ENCODE measurements at regions not wholly inside any gene's neighbourhood (a gene's known extent, or its start where the extent isn't known, plus 50 kb on each side); places are given as distances from the start of the nearest gene placed in this dataset.
"Not testable (repeated sequence)": the region's sequence is repeated elsewhere in the genome, so short reads cannot be mapped to it uniquely, and the experiment has no call there.

DNA sequence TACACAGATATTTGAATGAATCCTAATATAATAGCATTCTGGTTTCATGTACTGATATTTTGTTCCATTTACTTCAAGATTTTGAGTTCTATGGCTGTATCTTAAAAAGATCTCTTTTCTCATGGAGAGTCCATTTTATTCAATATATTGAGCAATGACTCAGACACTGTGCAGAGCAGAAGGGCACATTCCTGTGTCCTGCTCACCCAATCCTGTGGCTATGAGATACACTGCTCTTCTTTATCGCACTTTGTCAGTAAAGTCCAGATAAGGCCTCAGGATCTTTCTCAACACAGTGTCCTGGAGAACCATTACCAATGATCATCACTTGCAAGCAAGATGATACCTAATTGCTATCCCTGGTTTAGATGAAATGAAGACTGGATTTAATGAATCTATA lies 155.0 kb downstream of the CYSLTR2 start:
- DNase-seq (ENCODE audit: low read depth), result no peak

DNA sequence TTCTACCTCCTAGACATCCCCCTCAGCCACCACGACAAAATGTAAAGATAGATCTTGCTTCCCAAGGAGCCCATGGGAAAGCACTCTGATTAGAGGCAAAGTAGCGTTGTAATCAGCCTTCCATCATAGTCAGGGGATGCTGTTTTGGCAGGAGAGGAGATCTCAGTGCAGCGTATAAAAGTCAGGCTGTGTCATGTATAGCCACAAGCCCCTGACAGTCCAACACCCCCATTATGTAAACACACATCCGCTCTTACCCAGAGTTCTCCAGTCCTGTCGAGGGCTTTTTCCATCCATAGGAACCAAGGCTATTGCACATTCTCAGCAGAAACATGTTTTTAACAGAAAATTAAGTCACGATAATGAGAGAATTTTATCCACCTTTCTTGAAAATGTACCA lies 156.3 kb downstream of the CYSLTR2 start:
- no peak for DNase-seq (ENCODE audit: low read depth)

DNA sequence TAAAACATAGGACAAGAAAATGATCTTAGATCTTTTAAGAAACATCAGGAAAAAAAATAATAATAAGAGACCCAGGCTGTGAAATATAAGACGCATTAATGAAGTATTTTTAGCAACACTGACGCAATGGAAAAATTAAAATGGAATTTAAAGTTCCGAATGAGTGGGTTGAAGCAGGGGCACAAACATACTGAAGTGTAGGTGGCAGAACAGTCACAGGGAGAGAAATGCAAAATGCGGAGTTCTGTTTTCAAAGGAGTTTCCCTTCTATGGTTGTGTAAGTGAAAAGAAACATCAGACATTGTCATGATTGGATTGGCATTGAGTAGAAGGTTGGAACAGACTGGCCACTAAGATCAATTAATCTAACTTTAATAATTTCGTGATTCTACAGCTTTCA lies 159.8 kb downstream of the CYSLTR2 start:
- DNase-seq (ENCODE audit: low read depth), result no peak

DNA sequence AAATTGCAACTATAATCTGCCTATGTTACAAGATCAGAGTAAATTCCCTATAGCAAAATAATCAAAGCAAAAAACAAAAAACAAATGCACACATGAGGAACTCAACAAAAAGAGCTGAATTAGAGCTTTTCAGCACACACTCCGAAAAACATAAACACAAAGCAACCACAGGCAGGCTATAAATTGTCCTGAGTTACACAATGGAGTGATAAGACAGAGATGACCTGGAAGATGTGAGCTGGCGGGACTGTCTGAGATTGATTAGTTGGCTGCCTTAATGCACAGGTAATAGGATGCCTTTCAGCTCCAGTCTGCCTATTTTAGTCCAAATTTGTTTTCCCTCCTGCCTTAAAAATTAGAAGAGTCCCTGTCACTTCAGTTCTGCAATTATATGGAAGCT lies 159.0 kb upstream of the FNDC3A start:
- no peak for DNase-seq (ENCODE audit: low read depth)

DNA sequence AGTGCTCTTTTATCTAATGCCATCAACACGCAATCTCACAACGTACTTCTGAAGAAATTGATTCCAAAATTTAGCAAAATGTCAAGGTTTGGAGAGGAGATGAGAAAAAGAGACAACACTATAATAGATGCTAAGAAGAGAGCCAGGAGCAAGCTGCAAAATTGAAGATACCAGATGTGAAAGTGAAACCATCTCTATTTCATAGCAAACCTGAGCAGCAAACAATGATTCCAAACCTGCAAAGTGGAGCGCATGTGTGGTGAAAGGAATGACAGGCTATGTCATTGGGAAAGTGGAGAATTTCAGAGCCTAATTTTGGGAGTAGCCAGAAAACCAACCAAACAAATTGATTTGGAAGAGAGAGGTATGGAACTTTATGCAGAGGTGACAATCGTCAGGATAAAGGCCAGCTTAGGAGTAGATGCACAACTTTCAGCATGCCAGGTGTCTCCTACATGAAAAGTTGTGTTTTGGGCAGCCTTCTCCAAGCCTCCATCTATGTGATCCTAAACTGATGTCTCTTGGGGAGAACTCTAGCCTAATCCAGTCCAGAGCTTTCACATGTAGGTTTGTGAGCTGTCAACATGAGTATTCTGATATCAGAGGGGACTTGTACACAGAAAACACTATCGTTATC lies 158.4 kb upstream of the FNDC3A start:
- DNase-seq (ENCODE audit: low read depth), result no peak

- no peak for DNase-seq (ENCODE audit: low read depth)
These were observed 157.0 kb upstream of the FNDC3A start for GRCh38 chr13:48818495-48819356.

DNA sequence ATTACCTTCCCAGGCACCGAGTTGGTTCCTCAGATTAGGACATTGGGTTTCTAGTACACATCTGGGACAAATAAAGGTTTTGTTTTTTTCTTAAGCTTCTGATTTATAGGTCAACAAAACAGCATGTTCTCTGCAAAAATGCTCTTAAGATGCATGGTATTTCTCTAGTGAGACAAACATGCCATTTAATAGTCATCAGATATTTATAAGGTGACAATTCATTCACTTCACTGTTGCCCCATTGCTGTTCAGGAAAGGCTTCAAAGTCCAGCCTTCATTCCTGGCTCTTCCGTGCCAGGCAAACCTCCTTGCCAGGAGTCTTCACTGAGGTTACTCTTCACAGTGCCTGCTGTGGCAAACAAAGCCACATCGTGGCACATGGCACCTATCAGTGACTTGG lies 156.3 kb upstream of the FNDC3A start:
- DNase-seq (ENCODE audit: low read depth), result no peak

DNA sequence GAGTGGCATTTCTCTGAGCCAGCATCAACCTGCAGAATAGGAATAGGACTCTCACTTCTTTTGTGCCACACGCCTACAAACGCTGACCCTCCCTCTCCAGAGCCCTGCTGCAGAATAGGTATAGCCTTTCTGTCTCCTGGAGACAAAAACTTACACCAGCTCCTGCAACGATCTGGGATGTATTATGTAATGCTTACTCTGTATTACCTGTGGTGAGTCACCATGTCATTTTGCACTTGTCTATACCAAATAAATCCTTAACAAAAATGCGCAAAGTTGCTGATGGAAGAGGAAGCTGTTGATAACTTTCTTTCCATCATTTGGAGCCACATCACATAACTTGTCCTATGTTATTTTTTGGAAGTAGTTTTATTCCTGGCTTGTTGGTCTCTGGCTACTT lies 155.8 kb upstream of the FNDC3A start:
- no peak for DNase-seq (ENCODE audit: low read depth)

DNA sequence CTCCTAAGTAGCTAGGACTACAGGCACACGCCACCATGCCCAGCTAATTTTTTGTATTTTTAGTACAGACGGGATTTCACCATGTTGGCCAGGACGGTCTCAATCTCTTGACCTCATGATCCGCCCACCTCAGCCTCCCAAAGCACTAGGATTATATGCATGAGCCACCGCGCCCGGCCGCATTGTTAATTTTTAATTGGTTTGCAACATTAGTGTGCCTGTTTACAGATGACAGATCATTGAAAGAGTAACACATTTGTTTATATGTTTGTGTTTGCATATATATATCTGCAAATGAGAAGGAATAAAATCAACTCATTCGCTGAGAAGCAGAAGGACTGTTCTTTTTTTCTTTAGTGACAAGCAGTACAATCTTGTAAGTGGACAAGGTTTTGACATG lies 152.2 kb upstream of the FNDC3A start:
- DNase-seq (ENCODE audit: low read depth), result not testable (repeated sequence)

- no peak for DNase-seq (ENCODE audit: low read depth)
These were observed 149.7 kb upstream of the FNDC3A start for GRCh38 chr13:48826039-48826438.

GRCh38 chr13:48826922-48827454 lies 148.7 kb upstream of the FNDC3A start:
- DNase-seq (ENCODE audit: low read depth), result not testable (repeated sequence)

- DNase-seq (ENCODE audit: low read depth), result no peak
These were observed 148.0 kb upstream of the FNDC3A start for GRCh38 chr13:48827709-48828108.

DNA sequence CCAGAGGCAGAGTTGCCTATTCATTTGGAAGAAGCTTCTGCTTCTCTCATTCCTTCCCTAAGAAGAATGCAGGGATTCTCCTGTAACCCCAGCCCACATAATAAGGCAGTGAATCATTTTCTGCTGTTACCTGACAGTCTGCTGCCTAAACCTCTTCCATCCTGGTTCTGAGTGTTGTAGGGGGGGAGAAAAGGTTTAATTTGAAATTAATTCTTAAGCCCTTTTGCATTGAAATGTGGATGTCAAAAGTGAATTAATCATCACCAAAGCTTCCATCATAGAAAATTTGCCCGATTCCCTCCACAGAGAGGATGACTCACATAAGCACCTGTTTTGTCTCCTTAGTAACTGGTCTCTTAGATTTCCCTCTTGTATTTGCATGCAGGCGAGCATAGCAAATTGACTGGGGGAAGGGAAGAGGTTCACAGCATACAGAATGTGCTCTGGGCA lies 146.7 kb upstream of the FNDC3A start:
- DNase-seq (ENCODE audit: low read depth), result no peak

DNA sequence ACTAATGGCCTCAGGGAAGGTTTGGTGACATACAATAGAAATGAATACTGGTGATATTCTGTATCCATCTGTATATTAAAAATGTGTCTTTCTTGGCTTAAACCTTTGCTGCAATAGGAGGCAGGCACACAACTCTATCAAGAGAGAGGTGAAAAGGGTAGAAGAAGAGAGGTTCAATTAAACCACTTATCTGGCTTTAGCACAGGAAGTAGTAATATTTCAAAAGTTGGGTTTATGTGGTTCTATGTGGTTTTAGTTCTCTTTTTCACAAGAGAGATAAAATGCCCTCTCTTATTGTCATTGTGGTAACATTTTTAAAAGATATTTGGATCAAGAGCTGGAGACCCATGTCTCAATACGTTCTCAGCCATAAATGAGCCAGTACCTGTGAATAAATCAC lies 146.2 kb upstream of the FNDC3A start:
- no peak for DNase-seq (ENCODE audit: low read depth)

DNA sequence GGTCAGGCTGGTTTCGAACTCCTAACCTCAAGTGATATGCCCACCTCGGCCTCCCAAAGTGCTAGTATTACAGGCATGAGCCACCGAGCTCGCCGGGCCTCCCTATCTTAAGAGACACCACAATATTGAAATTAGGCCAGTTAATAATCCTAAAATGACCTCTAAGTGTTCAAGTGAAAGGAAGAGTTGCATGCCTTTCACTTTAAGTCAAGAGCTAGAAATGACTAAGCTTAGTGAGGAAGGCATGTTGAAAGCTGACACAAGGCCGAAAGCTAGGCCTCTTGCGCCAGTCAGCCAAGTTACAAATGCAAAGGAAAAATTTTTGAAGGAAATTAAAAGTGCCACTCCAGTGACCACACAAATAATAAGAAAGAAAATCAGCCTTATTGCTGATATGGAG lies 144.5 kb upstream of the FNDC3A start:
- no peak for DNase-seq (ENCODE audit: low read depth)

DNA sequence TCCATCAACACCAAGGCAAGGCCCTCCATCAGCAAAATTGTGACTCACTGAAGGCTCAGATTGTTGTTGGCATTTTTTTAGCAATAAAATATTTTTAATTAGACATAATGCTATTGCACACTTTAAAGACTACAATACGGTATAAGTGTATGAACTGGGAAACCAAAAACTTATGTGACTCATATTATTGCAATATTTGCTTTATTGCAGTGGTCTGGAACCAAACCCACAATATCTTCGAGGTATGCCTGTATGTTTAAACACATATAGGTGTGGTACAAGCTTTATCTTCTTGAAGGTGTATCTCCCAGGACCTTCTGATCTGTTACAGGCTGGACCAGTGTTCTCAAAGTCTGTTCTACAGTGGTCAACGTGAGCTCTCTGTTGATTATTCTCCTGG lies 142.3 kb upstream of the FNDC3A start:
- DNase-seq (ENCODE audit: low read depth), result no peak

- not testable (repeated sequence) for DNase-seq (ENCODE audit: low read depth)
These were observed 140.4 kb upstream of the FNDC3A start for GRCh38 chr13:48835326-48835725.

DNA sequence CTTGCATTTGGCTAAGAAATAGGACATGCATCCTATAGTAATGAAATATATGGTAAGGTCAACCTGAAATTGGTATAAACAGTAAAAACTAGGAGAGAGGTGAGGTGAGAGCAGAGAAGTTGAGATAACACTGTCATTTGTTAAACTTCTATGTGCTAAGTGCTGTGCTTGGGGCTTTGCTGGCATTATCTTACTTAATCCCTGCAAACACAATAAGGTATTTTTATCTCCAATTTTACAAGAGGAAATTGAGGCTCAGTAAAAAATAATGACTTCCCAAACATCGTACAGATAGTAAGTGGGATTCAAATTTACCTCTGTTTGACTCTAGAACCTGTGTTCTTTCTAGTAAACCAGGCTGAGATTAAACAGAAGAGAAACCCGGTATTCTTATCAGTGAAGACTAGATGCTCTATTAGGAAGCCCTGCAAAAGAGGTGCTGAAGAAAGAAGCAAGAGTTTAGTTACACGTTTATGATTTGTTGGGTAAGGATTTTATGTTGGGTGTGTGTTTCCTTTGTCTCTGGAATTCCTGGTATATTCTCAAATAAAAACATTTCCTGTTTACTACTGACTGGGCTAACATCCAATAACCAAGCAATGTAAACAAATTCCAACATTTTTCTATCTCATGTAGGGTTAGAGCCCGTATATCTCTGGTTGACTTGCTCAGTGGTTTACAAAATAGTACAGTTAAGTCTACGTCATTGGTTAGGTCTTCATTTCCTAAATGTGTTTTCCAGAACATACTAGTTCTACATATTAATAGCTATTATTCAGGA lies 137.3 kb upstream of the FNDC3A start:
- DNase-seq (ENCODE audit: low read depth), result no peak

- no peak for DNase-seq (ENCODE audit: low read depth)
These were observed 136.5 kb upstream of the FNDC3A start for GRCh38 chr13:48839171-48839570.

DNA sequence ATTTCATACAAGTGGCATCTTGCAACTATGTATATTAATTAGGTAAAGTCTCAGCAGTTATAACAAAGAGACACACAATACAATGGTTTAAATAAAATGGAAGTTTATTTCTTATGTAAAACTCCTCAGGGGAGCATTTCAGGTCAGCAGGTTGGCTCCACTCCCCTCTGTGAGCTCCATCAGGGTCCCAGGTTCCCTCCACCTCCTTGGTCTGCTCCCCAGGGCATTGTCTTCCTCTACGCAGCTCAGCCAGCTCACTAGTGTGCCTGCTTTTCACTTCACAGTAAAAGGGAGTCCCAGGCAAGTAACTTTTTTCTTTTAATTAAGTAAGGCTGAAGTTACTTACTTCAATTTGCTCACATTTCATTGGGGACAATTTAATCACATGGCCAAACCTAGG lies 135.3 kb upstream of the FNDC3A start:
- no peak for DNase-seq (ENCODE audit: low read depth)

DNA sequence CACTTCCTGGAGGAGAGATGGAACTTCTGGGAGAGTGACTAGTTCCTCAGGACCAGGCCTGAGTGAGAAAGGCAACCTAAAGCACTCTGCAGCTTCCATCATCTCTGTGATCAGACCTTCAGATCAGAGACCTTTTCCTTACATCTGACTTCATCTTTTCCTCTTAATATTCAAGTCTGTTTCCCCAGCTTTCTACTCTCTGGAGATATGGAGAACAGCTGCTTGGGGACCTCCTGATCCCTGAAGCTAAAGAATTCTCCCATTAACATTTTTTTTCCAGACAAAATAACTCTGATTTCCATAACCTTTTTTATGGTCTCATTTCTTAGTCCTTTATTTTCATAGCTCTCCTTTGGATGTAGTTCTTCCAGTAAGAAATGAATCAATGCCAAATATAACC lies 133.4 kb upstream of the FNDC3A start:
- DNase-seq (ENCODE audit: low read depth), result no peak

GRCh38 chr13:48843630-48844380 lies 131.9 kb upstream of the FNDC3A start:
- no peak for DNase-seq (ENCODE audit: low read depth)

All from stimulated activated CD8-positive, alpha-beta memory T cell treated with anti-CD3 and anti-CD28 coated beads, Interleukin-7, amount 100 ng/mL, for 24 hours (primary cell).